SK-N-SH (cell line): ENCODE measurements at regions not wholly inside any gene's neighbourhood (a gene's known extent, or its start where the extent isn't known, plus 50 kb on each side); places are given as distances from the start of the nearest gene placed in this dataset.

ENCODE experiments used
- CTCF ChIP-seq: fragments of 200-600 bp; sonication (generic); IDR thresholded peaks from 2 replicates; pipeline ENCODE4 v1.6.1; 2017; ENCODE audit warnings: antibody characterized with exemption, mild to moderate bottlenecking, moderate library complexity
- YY1 ChIP-seq: IDR thresholded peaks from 2 replicates; pipeline ENCODE4 v1.4.0; 2012; ENCODE audit warnings: low read depth, mild to moderate bottlenecking

- no peak for TF ChIP-seq YY1
- no peak for TF ChIP-seq CTCF
Measured at GRCh38 chr18:78833833-78834232, 145.8 kb upstream of the SALL3 start.
